Forelimb muscle (tissue), 1 donor: ENCODE measurements at regions not wholly inside any gene's neighbourhood (a gene's known extent, or its start where the extent isn't known, plus 50 kb on each side); places are given as distances from the start of the nearest gene placed in this dataset.

Experiments
- DNase-seq: peaks from one replicate; pipeline ENCODE4 v3.0.0-alpha.2; 2013; ENCODE audit warnings: low read depth

DNA sequence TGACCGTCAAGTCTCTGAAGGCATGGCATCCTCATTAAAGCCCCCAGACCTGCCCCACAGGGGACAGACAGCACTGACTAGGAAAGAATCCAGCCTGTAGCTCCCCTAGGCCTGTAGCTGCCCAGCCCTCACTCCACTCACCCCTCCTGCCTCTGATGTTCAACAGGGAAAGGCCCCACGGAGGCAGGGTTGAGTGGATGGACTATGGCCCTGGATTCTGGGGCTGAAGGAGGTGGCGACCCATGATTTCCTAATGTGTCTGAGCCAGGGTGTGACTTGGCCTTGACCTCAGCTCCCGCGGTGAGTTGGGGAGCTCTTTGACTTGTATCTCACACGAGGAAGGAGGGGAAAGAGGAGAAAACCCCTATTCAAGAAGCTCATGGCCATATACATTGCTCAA lies 238.5 kb upstream of the CSF3R start:
- no peak for DNase-seq

GRCh38 chr1:36717431-36717830 lies 234.7 kb upstream of the CSF3R start:
- DNase-seq = no peak

- no peak for DNase-seq
Observed at GRCh38 chr1:36715797-36716196, 233.1 kb upstream of the CSF3R start.

- DNase-seq = no peak
Observed at GRCh38 chr1:36714301-36714700, 231.6 kb upstream of the CSF3R start.

- DNase-seq = no peak
Observed at GRCh38 chr1:36711480-36711879, 228.8 kb upstream of the CSF3R start.

GRCh38 chr1:36710951-36711350 lies 228.2 kb upstream of the CSF3R start:
- DNase-seq = no peak

DNA sequence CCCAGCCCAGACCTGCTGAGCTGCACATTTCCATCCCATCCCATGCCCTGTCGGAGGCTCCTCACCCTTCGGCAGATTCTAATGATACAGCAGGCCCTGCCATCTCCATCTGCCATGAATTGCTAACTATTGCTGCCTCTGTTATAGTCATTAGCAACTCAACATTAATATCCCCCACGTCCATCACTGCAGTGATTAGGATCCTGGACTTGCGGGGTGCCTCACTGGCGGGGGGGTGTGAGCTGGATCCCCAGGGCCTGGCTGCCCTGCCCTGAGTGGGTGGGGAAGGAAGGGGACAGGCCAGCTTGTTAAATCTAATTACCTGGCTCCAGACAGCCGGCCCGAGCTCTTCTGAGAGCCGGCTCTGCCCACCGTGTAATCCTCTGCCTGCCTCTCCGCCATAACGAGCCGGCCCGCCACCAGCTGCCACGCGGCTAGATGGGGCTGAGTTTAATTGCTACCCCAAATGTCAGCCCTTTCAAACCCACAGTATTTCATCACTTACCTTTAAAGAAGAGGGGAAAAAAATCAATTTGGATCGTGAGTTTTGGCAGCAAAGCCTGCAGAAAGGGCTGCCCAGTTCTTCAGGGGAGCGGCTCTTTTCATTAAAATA lies 227.3 kb upstream of the CSF3R start:
- DNase-seq = no peak

GRCh38 chr1:36708587-36708986 lies 225.9 kb upstream of the CSF3R start:
- no peak for DNase-seq

- DNase-seq = no peak
Observed at GRCh38 chr1:36707221-36707620, 224.5 kb upstream of the CSF3R start.

- DNase-seq = no peak
Observed at GRCh38 chr1:36706416-36706815, 223.7 kb upstream of the CSF3R start.

- no peak for DNase-seq
Observed at GRCh38 chr1:36705629-36706028, 222.9 kb upstream of the CSF3R start.

GRCh38 chr1:36703526-36704208 lies 221.0 kb upstream of the CSF3R start:
- DNase-seq = peak; percentile 31

- no peak for DNase-seq
Observed at GRCh38 chr1:36702963-36703362, 220.2 kb upstream of the CSF3R start.

DNA sequence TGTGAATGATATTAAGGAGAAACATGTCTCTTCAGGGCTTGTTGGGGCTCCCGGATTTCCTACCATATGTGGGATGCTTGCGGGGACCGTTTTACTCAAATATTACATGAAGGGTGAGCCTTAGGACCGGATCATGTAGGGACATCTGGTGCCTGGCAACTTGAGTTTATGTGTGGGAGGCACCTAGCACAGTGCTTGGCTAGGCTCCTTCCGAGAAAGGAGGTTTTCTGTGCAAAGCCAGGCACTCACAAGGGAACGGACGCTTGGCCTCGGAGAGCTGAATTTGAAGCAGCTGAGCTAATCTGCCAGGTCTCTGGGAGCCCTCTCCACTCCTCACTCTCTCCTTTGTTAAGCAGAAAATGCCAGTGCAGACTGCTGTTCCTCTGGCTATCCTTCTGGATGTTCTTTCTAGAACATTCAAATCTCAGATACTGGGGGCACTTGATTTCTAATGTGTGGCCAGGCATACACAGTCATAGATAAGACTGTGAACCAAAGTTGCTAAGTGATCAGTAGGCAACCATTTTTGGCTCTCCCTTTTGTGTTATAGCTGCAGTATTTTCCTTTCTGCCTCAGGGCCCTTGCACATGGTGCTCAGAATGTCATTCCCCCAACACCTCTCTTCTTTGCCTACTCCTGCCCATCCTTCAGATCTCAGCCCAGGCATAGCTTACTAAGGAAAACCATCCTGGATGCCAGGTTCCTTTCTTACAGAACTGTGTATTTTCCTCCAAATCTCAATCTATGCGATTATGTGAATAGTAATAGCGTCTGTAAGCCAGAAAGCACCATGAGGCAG lies 216.6 kb upstream of the CSF3R start:
- no peak for DNase-seq

GRCh38 chr1:36697836-36698605 lies 215.3 kb upstream of the CSF3R start:
- DNase-seq = no peak

DNA sequence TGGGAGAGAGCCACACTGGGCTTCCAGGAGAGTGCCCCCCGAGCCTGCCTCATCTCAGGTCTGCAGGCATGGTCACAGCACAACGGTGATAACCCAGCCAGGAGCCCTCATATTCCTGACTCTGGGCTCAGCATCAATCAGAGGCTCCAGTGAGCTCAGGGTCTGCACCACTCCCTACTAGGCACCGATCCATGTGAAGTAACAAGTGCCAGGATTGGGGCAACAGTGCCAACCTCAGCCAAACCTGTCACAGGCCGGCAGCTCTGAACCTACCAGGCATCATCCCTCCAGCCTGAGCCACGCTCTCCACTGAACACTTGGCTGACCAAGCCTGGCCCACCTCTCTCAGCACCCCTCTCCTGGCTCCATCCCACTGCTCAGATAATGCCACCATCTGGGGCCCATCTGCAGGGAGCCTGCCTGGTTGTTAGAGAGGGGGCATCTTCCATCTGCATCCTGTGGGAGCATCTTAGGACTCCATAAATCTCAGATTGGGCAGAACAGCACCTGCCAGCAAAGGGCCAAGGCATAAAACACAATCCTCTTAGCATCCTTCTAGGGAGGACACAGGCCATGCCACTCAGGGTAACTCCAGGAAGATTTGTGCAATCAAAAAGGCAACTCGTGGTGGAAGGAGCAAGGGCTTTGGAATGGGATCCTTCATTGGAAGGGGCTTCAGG lies 213.7 kb upstream of the CSF3R start:
- no peak for DNase-seq

GRCh38 chr1:36693603-36694002 lies 210.9 kb upstream of the CSF3R start:
- DNase-seq = no peak

GRCh38 chr1:36693161-36693525 lies 210.4 kb upstream of the CSF3R start:
- DNase-seq = no peak

DNA sequence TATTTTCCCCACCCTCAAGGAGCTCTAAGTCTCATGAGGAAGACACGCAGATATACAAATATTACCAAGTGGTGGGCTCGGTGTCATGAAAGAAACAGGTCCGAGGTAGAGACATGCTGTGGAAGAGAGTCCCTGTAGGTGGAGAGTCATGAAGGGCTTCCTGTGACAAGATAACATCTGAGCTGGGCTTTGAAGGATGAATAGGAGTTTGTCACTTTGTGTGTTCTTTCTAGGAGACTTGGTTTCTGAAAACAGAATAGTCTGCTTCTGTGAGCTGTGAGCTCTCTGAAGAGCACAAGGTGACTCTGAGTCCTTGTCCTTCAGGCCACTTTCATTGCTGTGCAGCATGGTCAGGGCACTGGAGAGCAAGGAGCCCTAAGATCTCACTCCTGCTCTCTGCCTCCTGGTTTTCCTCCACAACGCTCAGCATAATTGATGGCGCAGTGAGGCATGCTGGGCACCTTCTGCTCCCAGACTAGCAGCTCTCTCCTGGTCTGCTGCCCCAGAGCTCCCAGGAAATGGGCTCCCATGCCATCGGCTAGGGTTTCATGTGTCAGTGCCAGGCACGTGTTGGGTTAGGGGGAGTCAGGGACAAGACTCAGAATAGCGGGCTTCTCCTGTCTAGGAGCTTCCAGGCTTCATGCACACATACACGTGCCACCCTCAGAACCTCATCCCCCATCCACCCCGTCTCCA lies 209.9 kb upstream of the CSF3R start:
- no peak for DNase-seq

DNA sequence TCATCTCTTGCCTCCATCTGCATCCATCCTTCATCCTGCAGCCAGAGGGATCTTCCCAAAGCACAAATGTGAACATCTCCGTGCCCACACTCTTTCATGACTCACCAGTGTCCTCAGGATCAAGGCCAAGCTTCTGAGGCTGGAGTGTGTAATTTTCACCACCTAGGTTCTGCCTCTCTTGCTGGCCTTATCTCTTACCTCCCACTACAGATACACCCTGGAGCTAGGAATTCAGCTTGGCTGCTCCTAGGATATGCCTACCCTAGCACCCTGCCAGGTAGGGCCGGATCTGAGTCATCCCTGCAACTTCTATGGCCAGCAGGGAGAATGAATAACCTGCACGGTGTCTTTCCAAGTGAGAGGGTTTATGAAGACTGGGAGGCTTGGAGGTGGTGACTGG lies 208.7 kb upstream of the CSF3R start:
- no peak for DNase-seq

- DNase-seq = no peak
Observed at GRCh38 chr1:36689992-36690391, 207.3 kb upstream of the CSF3R start.
